ENCODE measurements at regions not wholly inside any gene's neighbourhood (a gene's known extent, or its start where the extent isn't known, plus 50 kb on each side); places are given as distances from the start of the nearest gene placed in this dataset.

GRCh38 chr11:76268498-76268897 is 62.2 kb upstream of the WNT11 start:
- TF ChIP-seq CTCF (conservative IDR thresholded peaks at IDR 0.05 in 1 of 2, IDR thresholded peaks at IDR 0.05 in 1 of 2; ENCODE audit: low read depth in 1 of 2, low read length in 2 of 2), result no peak
- no peak for TF ChIP-seq EZH2 (IDR thresholded peaks at IDR 0.05; ENCODE audit: low read length, missing control alignments)

Data from fibroblast of lung (primary cell).